K562 (cell line): ENCODE measurements at regions not wholly inside any gene's neighbourhood (a gene's known extent, or its start where the extent isn't known, plus 50 kb on each side); places are given as distances from the start of the nearest gene placed in this dataset.

Experiments used
- NCOA6 ChIP-seq: fragments of 450-650 bp; IDR thresholded peaks from 2 replicates; pipeline ENCODE4 v1.6.1; 2017; ENCODE audit warnings: mild to moderate bottlenecking
- SREBF2 ChIP-seq: sonication (generic); formaldehyde crosslinking; IDR thresholded peaks from 2 replicates; pipeline ENCODE4 v1.4.0; 2020; ENCODE audit warnings: mild to moderate bottlenecking, missing genetic modification reagents
- YBX1 ChIP-seq: fragments of 450-650 bp; IDR thresholded peaks from 2 replicates; pipeline ENCODE4 v1.7.1; 2016; ENCODE audit warnings: mild to moderate bottlenecking
- ZNF224 ChIP-seq: sonication (generic); formaldehyde crosslinking; IDR thresholded peaks from 2 replicates; pipeline ENCODE4 v1.8.0; 2022; ENCODE audit warnings: mild to moderate bottlenecking, missing genetic modification reagents
- TF ChIP-seq, protein P1 (sequence below), 3 experiments: IDR thresholded peaks in 2 of 3; conservative IDR thresholded peaks in 1 of 3; 2 replicates each; pipeline ENCODE4 v1.5.1; 2011 to 2012; ENCODE audit warnings: low read length in 3 of 3, mild to moderate bottlenecking in 3 of 3, control low read depth in 2 of 3, improper control_type of control experiment in 1 of 3, inconsistent platforms in 1 of 3, low read depth in 1 of 3, mixed read lengths in 1 of 3, moderate library complexity in 1 of 3; ENCODE audit not compliant: insufficient read depth in 2 of 3
- TF ChIP-seq, protein P2 (sequence below): sonication (generic); formaldehyde crosslinking; IDR thresholded peaks from 2 replicates; pipeline ENCODE4 v1.9.0; 2022; ENCODE audit warnings: mild to moderate bottlenecking, missing genetic modification reagents
- TF ChIP-seq, protein P3 (sequence below): sonication (generic); formaldehyde crosslinking; IDR thresholded peaks from 2 replicates; pipeline ENCODE4 v1.9.0; 2022; ENCODE audit warnings: mild to moderate bottlenecking, missing genetic modification reagents

DNA sequence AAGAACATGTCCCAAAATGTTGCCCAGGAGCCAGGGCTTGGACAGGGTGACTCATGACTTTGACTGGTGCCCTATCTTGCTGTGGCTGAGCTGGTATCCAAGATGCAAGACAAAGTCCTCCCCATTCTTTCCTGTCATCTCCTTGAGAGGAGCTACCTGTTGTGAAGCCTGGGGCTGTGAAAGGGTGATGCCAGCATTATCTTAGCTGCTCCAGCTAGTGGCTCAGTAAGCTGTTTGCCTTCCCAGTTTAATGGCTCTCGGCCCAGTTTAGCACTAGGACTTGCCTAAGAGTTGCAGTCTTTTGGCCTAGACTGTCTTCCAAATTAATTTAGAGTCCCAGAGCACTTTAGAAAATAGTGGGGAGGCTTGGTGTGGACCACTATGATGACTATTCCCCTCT lies 424.3 kb upstream of the NRG3 start:
- TF ChIP-seq, protein P1, sequence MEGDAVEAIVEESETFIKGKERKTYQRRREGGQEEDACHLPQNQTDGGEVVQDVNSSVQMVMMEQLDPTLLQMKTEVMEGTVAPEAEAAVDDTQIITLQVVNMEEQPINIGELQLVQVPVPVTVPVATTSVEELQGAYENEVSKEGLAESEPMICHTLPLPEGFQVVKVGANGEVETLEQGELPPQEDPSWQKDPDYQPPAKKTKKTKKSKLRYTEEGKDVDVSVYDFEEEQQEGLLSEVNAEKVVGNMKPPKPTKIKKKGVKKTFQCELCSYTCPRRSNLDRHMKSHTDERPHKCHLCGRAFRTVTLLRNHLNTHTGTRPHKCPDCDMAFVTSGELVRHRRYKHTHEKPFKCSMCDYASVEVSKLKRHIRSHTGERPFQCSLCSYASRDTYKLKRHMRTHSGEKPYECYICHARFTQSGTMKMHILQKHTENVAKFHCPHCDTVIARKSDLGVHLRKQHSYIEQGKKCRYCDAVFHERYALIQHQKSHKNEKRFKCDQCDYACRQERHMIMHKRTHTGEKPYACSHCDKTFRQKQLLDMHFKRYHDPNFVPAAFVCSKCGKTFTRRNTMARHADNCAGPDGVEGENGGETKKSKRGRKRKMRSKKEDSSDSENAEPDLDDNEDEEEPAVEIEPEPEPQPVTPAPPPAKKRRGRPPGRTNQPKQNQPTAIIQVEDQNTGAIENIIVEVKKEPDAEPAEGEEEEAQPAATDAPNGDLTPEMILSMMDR (IDR thresholded peaks at IDR 0.05 in 2 of 3, conservative IDR thresholded peaks at IDR 0.05 in 1 of 3; ENCODE audit: insufficient read depth in 2 of 3, low read depth in 1 of 3, low read length in 3 of 3): no peak
- no peak for TF ChIP-seq SREBF2 (CRISPR knock-in tag)
- no peak for TF ChIP-seq NCOA6
- no peak for TF ChIP-seq ZNF224 (CRISPR knock-in tag)
- TF ChIP-seq, protein P2, sequence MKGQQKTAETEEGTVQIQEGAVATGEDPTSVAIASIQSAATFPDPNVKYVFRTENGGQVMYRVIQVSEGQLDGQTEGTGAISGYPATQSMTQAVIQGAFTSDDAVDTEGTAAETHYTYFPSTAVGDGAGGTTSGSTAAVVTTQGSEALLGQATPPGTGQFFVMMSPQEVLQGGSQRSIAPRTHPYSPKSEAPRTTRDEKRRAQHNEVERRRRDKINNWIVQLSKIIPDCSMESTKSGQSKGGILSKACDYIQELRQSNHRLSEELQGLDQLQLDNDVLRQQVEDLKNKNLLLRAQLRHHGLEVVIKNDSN (CRISPR knock-in tag): no peak
- TF ChIP-seq, protein P3, sequence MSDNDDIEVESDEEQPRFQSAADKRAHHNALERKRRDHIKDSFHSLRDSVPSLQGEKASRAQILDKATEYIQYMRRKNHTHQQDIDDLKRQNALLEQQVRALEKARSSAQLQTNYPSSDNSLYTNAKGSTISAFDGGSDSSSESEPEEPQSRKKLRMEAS: no peak
- TF ChIP-seq YBX1: no peak
